ENCODE measurements at regions not wholly inside any gene's neighbourhood (a gene's known extent, or its start where the extent isn't known, plus 50 kb on each side); places are given as distances from the start of the nearest gene placed in this dataset.

DNA sequence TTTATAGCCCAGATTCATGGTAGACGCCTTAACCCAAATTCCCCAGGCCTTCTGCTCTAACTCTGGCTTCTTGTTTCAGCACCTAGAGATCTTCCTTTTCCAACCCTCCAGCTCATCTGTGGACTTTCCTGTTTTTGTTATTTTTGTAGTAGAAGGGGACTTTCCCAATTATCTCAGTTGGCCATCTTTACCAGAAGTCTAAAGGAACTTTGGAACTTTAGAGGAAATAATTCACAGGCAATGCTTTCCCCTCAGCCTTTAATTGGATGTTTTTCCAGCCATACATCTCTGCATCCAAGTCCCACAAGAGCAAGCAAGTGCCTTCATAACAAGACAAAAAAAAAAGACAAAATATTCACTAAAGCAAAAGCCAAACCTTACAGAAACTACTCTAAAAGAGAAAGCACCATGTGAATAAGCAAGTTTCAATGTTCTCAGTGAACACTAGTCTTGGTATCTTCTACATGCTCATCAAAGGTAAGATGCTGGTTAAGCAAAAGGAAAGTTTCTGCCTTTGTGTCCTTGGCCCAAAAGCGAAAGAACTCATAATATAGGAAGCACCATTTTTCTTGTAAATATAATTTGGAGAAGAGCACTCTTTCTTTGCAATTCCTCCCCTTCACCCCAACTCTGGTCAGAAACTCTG is 377.3 kb downstream of the SETD4 start:
- no peak for DNase-seq

DNA sequence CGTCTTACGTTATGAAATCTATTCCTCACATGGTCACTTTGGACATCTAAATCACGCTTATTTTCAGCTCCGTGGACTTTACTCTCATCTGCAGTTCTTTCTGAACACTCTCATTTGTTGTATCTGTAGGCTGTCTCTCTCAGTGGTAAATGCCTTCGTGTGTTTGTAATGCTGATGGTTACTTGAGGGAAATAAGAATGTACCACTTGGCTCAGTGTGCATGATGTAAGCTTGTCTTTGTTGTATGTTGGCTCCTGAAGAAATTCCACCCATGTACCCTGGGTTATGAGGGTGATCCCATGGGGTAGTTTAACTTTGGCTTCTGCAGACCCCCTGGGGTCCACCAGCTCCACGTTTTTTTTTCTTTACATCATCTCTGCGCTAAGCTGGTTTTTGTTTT is 378.4 kb downstream of the SETD4 start:
- DNase-seq = no peak

DNA sequence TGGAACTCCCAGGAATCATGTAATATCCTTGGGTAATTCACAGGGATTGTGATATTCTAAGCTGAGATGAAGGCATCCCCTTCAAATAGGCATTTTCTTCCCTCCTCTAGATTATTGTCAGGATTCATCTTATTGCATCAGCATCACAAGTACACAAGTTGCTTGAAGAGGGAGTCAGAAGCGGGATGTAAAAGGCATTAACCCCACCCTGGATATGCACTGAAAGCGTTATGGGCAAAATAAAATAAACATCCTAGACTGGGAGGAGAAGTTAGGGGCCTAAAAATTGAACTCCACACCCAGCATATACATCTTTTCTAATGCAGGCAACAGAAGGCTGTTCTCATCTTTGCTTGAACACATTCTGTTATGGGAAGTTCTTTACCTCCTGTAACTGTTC is 381.2 kb downstream of the SETD4 start:
- no peak for DNase-seq

DNA sequence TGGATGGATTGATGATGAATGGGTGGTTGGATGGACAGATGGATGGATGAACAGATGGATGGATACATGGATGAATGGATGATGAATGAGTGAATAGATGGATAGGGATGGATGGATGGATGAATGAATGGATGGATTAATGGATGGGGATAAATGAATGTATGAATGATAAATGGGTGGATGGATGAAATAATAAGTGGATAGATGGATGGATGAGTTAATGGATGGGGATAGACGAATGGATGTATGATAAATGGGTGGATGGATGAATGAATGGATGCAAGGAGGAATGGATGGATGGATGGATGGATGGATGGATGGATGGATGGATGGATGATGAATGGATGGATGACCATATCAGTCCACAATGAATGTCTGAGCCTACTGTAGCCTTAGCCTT is 381.9 kb downstream of the SETD4 start:
- DNase-seq = no peak

DNA sequence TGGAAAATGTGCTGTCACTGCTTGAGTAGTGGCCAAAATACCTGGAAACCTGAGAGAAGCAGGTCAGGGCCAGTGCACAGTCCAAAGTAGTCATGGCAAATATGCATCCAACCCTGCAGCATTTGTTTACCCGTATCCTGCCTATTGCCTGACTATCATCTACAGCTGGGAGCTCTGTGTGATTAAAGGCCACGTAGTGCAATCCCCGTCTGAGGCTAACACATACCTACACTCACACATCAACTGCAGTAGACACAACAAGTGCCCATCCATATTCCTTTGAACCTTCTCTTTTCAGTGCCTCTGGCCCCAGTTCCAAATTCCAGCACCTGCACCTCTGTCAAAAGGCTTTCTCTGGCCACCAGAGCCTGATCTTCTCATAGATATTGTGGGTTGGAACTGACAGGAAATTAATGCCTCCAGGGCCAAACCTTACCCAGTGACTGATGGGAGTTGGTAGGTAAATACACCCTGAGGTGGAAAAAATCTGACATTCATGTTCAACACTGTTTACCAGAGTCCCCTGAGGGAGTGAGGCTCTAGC is 383.0 kb downstream of the SETD4 start:
- DNase-seq = no peak

DNA sequence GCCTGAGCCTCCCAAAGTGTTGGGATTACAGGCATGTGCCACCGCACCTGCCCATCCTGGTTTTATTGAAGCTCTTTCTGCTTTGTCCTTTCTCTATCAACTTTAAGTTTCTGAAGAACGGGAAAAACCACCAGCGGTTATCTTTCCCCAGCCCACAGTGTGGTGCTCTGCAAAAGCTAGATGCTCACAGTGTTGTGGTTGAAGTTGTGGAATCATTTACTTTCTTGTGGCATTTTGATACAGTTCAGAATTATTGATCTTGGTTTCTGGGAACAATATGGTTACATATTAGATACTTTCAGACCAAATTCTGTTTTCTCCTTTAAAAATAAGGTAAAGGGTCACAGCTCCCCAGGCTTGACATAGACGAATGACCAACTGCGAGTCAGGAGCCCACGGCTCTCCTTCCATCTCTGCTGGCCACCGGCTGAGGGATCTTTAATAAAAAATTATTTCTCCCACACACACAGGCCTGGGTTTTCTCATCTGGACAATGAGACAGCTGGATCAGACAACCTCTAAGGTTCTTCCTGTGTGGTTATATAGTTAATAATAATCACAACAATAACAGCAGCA is 385.3 kb downstream of the SETD4 start:
- DNase-seq = no peak

- no peak for DNase-seq
Observed at GRCh38 chr21:35674091-35674671, 386.1 kb downstream of the SETD4 start.

GRCh38 chr21:35672313-35672712 is 388.0 kb downstream of the SETD4 start:
- no peak for DNase-seq

DNA sequence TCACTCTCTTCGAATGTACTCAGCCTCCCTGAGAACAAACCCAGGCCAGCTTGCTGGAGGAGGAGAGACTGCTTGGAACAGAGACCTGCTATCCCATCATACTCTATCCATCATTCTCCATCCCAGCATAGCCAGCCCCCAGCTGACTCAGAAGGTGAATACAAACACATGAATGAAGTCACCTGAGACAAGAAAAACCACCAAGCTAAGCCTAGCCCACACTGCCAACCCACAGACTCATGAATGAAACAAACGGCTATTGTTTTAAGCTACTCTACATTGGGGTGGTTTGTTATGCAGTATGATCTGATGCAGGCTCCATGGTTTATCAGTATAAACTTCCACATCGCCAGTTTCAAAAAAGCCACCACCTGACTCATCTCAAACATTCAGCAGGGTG is 395.6 kb downstream of the SETD4 start:
- no peak for DNase-seq

DNA sequence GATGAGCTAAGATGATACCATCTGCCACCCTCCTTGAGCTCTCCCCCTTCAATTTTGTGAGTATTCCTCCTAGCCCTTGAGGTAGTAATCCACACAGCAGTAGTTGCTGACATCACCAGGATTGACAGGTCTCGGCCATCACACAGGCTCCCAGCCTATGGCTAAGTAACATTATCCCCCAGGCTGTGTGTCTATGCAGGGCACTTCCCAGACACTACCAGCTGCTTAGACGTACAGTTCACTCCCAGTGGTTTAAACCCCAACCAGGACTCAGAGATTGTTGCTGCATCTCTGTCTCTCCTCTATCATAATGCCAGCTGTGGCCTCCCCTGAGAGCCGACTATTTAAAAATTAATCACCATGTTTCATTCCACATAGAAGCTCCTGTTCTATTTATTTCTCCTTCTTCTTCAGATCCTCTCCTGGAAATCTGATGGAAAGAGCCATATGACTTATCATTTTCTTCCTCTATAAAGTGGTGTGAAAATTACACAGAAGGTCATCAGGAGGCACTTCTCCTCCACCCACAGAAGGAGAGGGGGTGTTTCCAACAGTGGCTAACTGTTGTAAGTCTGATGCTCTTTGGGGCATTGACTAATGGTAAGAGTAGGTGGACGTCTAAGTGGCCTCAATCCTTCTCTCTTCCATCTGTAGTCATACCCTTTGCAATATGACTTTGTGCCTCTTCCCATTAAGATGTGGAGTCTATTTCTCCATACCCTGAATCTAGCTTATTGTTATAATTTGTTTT is 396.3 kb downstream of the SETD4 start:
- DNase-seq = no peak

DNA sequence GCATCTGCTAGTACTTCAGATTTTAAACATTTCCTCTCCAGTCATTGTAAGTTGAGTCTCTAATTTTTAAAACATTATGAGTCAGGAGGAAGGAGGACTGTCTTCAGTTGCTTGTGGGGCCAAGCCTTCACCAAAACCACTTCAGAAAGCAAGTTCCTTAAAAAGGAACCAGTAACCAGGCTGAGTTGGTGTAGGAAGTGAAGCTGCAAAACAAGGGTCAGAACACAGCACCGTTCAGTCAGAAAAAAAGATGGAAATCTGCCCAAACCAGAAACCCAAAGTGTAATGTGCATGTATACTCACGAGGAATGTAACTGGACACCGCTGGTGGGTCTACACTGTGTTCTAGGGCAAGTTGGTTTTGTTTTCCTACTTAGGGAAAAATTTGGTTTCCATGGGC is 402.1 kb downstream of the SETD4 start:
- DNase-seq = no peak

DNA sequence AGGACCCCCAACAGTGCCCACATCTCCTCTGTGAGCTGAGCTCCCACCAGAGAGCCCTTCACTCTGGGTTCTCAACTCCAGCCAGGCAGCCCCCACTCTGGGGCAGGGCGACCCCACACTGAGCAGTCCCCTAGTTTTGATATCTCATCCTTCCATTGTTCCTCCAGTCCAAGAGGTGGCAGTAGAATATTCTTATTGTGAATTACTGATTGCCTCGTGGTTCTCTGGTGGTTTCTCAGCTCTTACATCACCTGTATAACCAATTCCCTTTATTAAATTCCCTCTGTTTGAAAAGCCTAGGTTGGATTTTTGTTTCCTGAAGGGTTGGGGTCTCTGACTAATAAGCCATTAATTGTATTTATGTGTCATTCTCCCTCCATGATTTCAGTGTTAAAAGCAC is 407.5 kb downstream of the SETD4 start:
- DNase-seq = no peak

GRCh38 chr21:35652196-35652595 is 408.1 kb downstream of the SETD4 start:
- DNase-seq = no peak

DNA sequence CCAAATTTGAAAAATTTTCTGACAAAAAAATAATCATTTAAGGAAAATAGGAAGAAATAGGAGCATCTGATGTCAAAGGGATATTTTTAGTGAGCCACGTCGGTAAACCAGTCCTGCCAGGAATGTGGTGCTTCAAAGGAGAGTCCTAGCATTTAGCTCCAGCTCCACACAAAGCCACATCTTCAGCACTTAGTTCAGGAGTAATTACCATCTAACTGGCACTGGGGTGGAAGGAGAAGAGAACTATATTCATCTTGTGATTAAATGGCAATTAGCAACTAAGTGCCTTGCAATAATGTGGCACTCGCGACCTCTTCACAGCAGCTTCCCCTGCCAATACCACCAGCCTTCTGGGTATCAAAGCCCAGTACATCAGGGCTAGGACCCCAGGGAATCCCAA is 409.1 kb downstream of the SETD4 start:
- no peak for DNase-seq

- DNase-seq = no peak
Observed at GRCh38 chr21:35649186-35649585, 411.1 kb downstream of the SETD4 start.

DNA sequence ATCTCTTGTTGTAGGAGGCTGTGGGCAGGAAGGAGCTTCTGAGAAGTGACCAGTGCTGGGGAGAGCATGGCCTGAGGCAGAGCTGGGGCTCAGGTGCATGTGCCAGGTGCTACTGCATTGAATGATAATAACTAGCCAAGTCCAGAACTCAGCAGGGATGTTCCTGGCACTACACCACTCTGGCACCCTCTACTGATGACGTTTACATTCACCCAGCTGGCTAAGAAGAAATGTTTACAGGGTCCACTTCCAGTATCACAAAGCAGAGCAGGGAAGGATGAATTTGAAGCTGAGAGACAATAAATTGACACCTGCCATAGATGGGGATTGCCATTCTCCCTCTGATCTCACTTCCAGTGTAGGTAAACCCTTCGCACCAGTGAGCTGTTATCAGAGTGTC is 411.8 kb downstream of the SETD4 start:
- DNase-seq = no peak

- no peak for DNase-seq
Observed at GRCh38 chr21:35646606-35647005, 413.7 kb downstream of the SETD4 start.

DNA sequence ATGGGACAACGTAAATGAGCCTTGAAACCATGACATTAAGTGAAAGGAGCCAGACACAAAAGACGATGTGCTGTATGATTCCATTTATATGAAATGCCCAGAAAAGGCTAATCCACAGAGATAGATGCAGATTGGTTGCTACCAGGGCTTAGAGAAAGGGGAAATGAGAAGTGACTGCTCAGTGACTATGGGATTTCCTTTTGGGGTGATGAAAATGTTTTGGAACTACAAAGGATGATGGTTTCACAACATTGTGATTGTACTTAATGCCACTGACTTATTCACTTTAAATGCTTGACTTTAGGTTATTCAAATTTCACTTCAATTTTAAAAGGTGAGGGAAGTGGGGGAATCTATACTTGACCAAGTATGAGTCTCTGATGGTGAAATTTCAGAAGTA is 414.3 kb downstream of the SETD4 start:
- DNase-seq = no peak

- DNase-seq = no peak
Observed at GRCh38 chr21:35644523-35644922, 415.8 kb downstream of the SETD4 start.

GRCh38 chr21:35643176-35643575 is 417.1 kb downstream of the SETD4 start:
- no peak for DNase-seq

DNA sequence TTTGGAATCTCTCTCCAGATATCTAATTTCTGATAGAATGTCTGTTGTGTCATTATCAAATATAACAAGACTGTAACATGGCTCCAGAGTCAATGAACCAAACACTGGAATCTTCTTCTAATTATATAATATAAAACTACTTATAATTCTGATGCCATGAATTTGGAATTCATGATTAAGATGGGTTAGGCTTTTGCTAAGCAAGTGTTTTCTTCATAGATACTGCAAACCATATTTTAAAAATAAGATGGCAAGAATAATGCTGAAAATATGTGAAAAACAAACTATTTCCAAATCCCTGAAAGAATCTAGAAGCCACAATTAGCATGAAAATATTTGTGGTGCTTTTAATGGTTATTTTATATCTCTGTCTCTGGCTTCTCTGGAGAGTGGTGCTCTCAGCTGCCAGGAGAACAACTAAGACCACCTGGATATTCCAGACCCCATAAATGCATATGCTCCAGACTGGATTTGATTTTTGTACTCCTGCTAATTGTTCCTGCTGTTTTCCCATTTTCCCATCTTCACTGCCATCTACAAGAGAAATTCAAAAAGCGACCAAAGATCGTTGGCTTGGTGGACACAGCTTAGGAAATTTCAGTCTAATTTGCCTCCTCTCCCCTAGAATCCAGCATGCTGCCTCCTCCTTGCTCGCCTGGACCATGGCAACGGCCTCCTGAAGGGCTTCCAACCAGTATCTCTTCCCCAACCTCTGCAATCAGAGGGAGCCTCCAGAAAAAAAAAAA is 418.9 kb downstream of the SETD4 start:
- DNase-seq = no peak

GRCh38 chr21:35637431-35637830 is 422.9 kb downstream of the SETD4 start:
- DNase-seq = no peak

DNA sequence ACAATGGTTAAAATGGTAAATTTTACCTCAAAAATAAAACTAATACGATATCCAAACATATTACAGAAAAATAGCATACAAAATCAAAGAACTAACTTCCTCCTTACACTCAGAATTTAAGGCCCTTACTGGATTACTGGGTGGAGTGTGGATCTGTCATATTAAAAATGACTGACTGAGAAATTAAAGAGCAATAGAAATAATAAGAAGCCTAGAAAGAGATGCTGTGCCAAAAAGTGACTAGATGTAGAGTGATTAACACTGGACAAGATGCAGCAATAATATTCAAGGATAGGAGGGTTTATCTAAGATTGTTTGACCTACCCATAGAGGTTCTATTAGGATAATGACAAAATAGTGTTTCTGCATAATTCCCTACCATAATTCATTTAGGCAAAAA is 424.3 kb downstream of the SETD4 start:
- DNase-seq = no peak

All from effector CD4-positive, alpha-beta T cell (primary cell).